ENCODE measurements at regions not wholly inside any gene's neighbourhood (a gene's known extent, or its start where the extent isn't known, plus 50 kb on each side); places are given as distances from the start of the nearest gene placed in this dataset.
"Not testable (repeated sequence)": the region's sequence is repeated elsewhere in the genome, so short reads cannot be mapped to it uniquely, and the experiment has no call there.

- no peak for DNase-seq
Measured at GRCh38 chr12:85580562-85581168, 255.5 kb downstream of the RASSF9 start.

- DNase-seq: no peak
Measured at GRCh38 chr12:85587158-85587557, 249.1 kb downstream of the RASSF9 start.

- DNase-seq: no peak
Measured at GRCh38 chr12:85588221-85588620, 248.0 kb downstream of the RASSF9 start.

- DNase-seq: no peak
Measured at GRCh38 chr12:85600841-85601240, 235.4 kb downstream of the RASSF9 start.

- DNase-seq: no peak
Measured at GRCh38 chr12:85603556-85603955, 232.7 kb downstream of the RASSF9 start.

- no peak for DNase-seq
Measured at GRCh38 chr12:85606455-85606854, 229.8 kb downstream of the RASSF9 start.

- no peak for DNase-seq
Measured at GRCh38 chr12:85609778-85610177, 226.4 kb downstream of the RASSF9 start.

GRCh38 chr12:85610194-85610593, 226.0 kb downstream of the RASSF9 start:
- no peak for DNase-seq

- DNase-seq: no peak
Measured at GRCh38 chr12:85616201-85616600, 220.0 kb downstream of the RASSF9 start.

- no peak for DNase-seq
Measured at GRCh38 chr12:85617307-85618091, 218.7 kb downstream of the RASSF9 start.

- no peak for DNase-seq
Measured at GRCh38 chr12:85621041-85621440, 215.2 kb downstream of the RASSF9 start.

GRCh38 chr12:85623763-85624162, 212.4 kb downstream of the RASSF9 start:
- DNase-seq: no peak

GRCh38 chr12:85625467-85625866, 210.7 kb downstream of the RASSF9 start:
- DNase-seq: no peak

GRCh38 chr12:85626001-85626783, 210.0 kb downstream of the RASSF9 start:
- DNase-seq: no peak

- DNase-seq: no peak
Measured at GRCh38 chr12:85626784-85627171, 209.4 kb downstream of the RASSF9 start.

- no peak for DNase-seq
Measured at GRCh38 chr12:85627584-85627983, 208.6 kb downstream of the RASSF9 start.

- DNase-seq: not testable (repeated sequence)
Measured at GRCh38 chr12:85628562-85628961, 207.6 kb downstream of the RASSF9 start.

- no peak for DNase-seq
Measured at GRCh38 chr12:85630851-85631250, 205.4 kb downstream of the RASSF9 start.

- no peak for DNase-seq
Measured at GRCh38 chr12:85632390-85632789, 203.8 kb downstream of the RASSF9 start.

GRCh38 chr12:85633491-85633890, 202.7 kb downstream of the RASSF9 start:
- no peak for DNase-seq

GRCh38 chr12:85639834-85640233, 196.4 kb downstream of the RASSF9 start:
- DNase-seq: no peak

- no peak for DNase-seq
Measured at GRCh38 chr12:85641796-85642195, 194.4 kb downstream of the RASSF9 start.

GRCh38 chr12:85642288-85642687, 193.9 kb downstream of the RASSF9 start:
- DNase-seq: no peak

- no peak for DNase-seq
Measured at GRCh38 chr12:85642808-85643207, 193.4 kb downstream of the RASSF9 start.
